HG03196 (cell line): ENCODE measurements at regions not wholly inside any gene's neighbourhood (a gene's known extent, or its start where the extent isn't known, plus 50 kb on each side); places are given as distances from the start of the nearest gene placed in this dataset.
"Not testable (repeated sequence)": the region's sequence is repeated elsewhere in the genome, so short reads cannot be mapped to it uniquely, and the experiment has no call there.

ENCODE experiments used
- ATAC-seq: cut with Tn5 transposase; IDR thresholded peaks from one replicate; pipeline ENCODE4 v1.9.1; 2021; ENCODE audit not compliant: unreplicated experiment

DNA sequence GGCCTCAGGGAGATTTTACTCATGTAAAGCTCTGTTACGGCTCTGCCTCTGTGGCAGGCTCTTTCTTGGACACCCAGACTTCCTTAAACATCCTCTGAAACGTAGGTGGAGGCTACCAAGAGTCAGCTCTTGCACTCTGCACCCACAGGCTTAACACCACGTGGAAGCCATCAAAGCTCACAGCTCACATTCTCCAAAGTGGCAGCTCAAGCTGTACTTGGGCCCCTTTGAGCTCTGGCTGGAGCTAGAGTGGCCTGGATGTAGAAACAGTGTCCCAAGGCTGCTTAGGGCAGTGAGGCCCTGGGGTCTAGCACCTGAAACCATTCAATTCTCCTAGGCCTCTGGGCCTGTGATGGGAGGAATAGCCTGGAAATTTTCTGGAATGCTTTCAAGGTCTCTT lies 155.3 kb upstream of the CDKN3 start:
- no peak for ATAC-seq

DNA sequence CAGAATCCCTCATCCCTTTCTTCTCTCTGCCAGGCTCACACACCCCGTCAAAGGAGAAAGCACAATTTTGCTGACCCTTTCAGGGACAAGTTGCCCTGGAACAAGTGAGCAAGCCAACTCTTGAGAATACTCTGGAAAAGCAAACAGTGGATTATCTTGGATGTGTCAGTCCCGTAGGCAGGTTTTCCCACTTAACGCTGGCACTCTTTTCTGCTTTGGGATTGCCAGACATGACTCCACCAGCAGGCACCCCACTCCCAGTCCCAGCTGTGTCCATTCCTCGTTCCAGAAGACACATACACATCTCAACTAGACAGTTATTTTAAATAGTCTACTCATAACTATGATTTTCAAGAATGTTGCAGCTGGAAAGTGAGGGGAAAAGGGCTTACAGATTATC lies 145.5 kb upstream of the CDKN3 start:
- ATAC-seq: no peak

DNA sequence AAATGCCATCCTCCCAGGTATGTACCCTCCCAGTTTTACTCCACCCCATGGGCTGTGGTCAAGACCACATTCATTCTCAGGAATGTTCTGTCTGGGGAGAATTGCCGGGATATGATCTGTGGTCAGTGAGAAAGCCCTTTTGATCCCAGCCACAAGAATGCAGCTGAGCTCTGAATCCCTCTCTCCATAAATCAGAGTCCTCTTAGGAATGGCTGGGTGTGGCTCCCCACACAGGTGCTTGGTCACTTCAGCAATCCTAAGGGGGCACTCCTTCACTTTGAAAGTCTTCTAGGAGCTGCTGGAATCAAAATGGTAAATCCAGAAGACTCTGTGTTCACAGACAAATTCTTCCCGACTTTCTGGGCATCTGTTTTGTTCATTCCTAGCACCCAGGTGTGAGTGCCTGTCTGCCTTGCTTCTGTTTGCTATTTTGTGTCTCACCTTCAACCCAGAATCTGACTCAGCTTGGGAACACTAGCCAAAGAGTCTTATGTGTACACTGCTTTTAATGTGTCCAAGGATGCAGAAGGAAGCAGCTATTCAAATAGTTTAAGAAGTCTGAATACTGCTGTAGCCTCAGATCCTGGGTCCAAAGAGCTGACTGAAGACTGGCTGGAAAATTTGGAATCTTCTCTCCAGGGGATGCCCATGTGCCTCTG lies 144.6 kb upstream of the CDKN3 start:
- no peak for ATAC-seq

DNA sequence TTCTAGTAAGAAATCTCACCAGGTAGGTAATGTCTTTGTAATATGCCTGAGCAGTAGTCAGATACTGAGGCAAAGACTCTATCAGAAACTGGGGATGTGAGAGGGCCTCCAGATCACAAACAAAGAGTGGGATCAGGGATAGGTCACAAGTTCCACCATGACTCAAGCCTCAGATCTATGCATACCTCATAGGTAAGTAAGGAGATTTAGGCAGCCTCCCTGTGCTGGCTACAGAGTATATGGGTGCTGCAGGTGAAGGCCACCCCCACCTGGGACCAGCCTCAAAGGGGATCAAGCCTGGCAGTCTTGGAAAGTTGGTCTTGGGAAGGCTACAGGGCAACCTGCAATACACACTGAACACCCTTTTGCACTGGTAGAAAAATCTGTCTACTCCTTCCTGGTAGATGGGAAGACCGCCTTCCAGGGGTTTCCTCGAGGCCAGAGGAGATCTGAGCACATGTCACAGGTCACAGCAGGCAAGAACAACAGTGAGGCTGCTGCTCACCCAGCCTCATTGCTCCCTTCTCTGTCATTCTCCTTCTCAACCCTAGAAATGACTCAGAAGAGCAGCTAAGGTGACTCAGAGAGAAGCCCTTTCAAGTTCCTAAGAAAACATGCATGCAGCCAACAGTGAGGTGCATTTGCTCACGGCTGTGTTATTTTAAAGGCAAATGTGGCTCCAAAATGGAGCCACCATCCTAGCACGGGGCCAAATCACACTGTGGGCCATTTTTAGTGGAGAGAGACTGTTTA lies 143.4 kb upstream of the CDKN3 start:
- ATAC-seq: no peak

DNA sequence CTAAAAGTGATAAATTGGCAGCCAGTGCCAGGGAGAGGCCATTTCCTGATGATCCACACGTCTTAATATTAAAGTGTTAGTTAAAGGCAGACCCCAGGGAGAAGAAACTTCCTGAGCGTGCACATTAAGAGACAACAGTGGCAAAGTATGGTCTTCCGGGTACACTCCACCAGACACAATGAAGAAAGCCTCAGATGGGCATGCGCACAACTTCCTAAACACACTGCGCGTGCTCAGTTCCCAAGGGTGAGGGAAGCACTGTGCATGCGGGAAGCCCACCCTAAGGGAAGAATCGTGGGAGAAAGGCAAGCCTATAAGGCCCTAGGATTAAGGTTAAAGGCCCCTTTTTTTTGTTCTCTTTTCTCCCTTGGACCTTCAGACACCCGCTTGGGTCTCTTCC lies 140.7 kb upstream of the CDKN3 start:
- ATAC-seq: no peak

DNA sequence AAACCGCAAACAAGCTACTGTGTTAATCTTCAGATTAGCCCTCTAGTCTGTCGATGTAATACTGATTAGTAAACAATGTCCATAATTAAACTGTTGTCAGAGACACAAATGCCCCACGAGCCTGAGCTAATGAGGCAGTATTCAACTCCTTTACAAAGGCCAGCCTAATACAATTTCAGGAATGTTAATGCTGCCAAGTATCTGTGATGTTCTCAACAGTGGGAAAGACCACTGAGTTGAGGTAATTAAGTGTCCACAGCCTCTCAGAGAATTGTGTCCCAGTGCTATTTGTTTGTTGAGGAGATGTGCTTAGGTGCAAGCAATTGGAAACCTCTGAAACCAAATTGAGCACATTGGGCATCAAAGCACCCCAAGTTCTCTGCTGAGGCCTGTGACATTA lies 139.4 kb upstream of the CDKN3 start:
- ATAC-seq: no peak

DNA sequence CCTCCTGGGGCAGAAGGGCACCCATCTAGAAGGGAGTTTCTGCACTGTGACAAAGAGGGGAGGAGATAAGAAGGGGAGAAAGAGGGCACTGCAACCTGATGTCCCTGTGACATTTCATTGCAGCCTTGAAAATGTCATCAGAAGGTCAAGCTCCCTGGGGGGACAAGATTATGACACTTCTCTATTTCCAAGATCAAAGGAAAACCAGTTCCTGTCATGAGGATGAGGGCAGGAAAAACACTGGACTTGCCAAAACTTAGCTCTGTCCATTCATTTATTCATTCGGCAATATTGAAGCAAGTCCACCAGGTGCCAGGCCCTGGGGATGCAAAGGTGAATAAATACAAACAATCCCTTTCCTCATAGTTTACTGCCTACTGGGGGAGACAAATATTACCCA lies 138.4 kb upstream of the CDKN3 start:
- ATAC-seq: no peak

DNA sequence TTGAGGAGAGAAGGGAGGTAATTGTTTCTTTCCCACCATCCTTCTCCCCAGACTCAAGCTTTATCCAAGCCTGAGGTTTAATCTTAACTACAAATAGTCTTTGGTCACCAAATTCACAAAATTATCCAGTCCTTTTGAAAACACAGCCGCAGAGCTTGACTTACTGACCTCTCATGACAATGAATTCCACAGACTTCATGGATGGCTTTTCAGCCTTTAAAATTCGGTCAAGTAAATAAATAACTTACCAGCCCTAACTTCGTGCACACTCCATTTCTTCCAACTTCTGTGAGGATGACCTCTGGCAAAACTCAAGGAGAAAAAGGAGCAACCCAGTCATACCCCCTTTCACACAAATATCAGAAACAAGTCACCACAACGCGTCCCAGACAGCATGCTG lies 137.0 kb upstream of the CDKN3 start:
- ATAC-seq: no peak

DNA sequence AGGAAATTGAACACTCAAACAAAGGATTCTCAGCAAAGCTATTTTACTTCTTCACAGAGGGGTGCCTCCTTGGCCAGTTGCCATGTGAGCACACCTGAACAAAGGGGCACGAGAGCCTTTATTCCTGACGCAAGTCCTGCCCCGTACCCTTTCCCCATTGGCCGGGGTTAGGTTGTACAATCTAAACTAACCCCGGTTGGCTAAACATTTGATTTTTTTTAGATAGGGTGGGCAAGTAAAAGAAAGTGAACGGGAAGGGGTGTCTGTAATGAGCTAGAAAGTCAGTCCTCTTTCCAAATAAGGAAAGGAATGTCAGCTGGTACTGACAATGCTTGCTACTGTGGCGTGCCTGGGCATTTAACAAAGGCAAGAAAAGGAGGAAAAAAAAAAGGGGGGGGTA lies 135.5 kb upstream of the CDKN3 start:
- no peak for ATAC-seq

DNA sequence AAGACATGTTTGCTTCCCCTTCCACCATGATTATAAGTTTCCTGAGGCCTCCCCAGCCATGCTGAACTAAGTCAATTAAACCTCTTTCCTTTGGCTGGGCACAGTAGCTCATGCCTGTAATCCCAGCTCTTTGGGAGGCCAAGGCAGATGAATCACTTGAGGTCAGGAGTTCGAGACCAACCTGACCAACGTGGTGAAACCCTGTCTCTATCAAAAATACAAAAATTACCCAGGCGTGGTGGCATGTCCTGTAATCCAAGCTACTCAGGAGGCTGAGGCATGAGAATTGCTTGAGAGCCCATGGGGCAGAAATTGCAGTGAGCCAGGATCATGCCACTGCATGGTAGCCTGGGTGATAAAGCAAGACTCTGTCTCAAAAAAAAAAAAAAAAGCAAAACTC lies 130.2 kb upstream of the CDKN3 start:
- ATAC-seq: not testable (repeated sequence)

DNA sequence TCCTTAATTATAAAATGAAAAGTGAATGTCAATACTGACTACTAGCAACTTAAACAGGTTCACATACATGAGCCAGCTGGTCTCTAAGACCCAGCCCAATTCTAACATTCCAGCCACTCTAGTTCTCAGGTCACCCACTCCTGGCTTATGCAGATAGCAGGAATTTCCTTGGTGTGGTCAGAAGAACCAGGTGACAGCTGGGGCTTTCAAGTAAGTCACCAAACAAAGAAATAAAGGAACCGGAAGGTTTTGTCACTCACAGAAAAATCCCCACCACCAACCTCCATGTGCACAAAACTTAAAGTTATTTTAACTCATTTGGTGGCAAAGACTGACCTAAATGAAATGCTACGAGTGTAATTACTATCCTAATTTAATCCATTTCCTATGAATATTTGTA lies 129.6 kb upstream of the CDKN3 start:
- peak; percentile 69 for ATAC-seq

DNA sequence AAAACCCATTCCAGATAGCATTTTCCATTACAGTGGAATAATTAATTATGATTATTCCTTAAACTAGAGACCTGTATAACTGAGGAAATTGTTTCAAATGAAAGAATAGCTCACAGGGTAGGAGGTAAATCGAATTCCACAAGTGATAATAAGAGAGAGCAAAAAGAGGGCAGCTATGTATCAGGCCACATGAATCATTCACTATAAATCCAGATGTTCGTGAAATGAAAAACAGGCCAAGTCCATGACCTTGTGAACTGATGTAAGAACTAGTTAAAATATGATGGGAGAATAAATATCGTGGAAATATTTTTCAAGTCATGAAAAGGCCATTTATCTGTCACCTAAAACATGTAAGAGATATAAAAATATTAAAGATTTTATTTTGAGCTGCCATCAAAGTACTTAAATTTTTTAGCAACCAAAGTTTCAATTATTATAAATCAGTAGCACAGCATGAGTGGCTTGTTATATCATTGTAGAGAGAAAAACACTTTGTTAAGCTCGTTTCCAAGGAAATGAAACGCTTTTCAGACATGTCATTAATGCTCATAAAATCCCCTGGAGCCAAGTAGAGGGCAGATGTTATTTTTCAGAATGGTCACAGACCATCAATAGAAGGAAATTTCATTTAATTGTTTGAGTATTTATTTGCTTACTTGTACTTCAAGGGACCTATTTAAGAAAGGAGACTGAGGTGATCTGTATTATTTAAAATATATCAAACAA lies 120.6 kb upstream of the CDKN3 start:
- ATAC-seq: no peak

DNA sequence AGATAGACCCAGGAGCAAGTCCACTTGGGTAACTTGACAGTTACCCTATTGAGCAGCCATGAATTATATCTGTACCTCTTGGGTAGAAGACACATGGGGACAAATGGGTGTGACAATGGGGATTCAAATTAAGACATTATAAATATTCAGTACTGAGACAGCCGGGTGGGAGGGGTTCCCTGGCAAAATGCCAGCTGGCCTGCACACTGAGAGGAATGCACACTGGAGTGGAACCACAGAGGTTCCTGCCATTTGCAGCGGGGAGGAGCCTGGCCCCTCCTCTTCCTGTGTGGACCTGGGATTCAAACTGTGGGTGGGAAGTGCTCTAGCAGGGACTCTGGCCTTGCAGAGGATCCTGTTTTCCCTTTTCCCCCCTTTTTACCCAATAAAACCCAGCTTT lies 118.7 kb upstream of the CDKN3 start:
- ATAC-seq: no peak

DNA sequence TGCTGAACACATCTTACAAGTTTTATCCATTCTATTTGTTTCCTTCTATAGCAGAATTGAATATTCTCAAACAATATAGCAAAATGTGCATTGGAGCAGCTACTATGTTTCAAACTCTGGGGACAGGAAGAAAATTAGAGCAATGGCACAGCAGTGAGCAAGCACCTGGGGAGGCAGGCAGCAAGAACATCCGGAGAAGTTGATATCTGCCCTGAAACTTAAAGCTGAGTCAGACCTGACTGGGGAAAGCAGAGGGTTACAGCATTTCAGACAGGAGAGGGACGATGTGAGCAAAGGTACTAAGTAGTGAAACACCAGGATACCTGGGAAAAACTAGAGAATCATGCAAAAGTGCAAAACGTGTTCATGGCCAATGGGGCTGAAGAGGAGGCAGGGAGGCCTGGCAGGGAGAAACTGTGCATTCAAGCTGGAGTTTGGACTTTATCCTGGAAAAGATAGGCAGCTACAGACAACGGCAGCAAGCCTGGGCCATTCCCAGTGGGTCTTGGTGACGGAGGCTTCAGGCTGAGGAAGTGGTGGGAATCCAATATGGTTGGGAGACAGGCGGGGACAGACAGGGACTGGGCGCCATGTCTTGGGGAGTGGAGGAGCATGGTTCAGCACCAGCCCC lies 118.0 kb upstream of the CDKN3 start:
- ATAC-seq: no peak

DNA sequence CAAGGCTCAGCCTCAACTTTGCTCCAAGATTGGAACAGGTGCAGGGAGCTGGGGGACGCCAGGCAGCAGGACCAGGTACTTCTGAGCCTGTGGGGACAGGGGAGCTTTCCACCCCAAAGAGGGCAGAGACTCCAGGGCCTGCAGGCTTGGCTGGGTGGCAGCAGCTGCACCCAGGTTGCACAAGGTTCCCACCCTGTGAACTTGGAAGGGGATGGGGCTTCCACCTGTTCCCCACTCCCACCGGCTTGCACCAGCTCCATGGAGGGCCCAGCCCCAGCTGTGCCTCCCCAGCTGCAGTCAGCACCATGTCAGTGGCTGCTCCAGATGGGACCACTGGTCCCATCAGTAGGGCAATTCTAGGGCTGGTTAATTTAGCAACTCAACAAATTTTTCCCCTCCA lies 114.0 kb upstream of the CDKN3 start:
- ATAC-seq: no peak

DNA sequence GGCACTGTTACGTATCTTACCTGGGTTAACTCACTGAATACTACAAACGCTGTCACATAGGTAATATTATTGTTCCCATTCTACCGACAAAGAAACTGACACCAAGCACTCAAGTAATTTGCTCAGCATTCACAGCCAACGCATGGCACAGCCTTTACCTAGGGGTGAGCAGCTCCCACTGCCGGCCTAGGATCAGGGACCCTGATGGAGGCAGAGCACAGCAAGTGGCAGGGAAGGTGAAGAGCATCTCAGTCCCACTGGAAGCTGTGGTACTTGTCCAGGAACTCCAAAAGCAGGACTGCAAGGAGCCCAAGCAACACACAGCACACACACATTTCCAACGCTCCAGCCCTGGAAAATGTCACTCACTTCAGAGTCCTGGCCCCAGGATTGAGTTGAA lies 111.8 kb upstream of the CDKN3 start:
- no peak for ATAC-seq

DNA sequence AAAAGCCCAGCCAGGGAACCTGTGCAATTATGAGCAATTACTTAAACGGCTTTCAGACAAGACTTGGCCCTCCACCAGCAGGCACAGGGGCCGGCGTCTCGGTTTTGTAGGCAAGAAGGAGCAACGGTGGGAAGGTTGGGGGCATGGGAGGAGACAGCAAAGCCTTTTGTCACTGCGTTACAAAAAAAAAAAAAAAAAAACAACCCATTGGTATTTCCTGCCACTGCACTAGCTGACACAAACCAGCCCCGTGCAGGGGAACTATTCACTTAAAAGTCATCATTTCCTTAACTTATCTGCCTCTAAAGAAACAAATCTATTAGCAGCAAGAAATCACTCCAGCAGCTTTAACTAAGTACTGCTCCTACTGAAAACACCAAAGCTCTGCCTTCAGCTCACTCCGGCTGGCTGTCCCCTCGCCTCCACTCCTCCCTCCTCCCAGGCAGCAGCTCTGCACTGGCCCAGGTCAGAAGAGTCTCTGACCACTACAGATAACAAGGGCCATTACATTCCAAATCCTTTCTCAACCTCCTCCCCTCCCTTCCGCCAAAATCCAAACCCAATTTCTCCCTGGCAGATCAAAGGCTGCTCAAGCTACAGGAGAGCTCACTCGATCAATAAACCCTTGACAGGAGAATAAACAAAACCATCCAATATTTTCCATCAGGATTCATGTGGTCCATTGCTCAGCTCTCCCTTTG lies 105.2 kb upstream of the CDKN3 start:
- no peak for ATAC-seq

DNA sequence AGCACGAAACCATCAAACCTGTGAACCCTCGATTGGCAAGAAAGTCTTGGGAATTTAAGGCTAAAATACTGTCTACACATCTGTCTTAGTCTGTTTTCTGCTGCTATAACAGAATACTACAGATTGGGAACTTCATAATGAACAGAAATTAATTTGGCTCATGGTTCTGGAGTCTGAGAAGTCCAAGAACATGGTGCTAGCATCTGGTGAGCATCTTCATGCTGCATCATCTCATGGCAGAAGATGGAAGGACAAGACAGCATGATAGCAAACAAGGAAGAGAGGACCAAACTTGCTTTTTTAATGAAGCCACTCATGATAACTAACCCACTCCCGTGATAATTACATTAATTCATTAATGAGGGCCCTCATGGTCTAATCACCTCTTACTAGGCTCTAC lies 102.0 kb upstream of the CDKN3 start:
- ATAC-seq: no peak

DNA sequence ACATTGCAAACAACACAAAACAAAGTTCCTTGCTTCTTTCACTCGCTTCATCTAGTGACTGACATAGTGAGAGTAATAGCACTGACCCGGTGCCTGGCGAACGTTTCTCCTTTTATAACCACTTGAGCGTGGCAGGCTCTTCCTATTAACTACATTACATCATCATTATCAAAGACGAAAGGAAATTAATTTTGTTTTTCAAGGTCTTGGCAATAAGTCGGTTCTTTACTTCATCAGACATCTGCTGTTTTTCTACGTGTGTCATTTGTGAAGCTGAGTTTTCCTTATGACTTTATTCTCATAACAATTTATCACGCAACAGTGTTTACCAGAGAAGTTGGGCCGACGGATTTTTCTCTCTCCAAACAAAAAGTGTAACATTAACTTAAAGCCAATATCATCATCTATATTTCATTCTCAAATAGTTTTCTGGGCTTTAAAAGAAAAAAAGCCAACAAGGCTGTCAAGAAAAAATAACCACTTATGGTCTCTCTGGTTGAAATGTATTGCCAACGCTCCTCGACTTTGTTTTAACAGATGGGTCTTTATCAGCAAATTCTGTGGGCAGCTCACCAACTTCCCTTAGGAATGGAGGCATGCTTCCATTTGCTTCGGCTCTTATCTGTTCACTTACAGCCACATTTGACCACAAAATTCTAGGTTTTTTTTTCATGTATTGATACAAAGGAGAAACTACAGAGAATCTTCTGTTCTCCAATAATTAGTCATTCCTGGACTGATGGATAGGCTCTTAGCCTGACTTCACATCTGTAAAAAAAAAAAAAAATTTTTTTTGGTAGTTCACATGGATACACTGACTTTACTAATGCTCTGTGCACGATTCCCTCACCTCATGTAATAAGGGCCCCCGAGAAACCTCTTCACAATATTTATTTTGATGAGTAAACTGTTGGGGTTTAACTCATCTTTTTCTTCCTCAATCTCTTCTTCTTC lies 97.1 kb upstream of the CDKN3 start:
- no peak for ATAC-seq

DNA sequence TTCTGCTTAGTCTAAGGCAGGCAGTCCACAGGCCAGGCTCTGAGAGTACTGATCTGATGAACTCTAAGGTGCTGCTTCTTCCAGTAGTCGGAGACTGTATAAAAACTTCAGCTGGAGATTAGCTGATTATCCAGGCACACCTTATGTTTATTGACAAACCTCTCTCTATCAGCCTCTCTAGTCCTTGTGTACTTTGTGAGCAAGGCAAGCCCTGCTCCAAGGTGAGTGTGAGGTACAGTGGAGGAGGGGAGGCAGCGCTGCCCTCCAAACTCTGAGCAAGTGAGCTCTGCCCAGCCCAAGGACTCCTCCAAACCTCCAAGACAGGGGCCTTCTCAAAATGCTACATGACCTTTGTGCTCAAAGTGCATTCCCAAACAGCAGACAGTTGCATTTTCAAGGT lies 95.9 kb upstream of the CDKN3 start:
- no peak for ATAC-seq
